Liver (tissue), 8 donors: ENCODE measurements at regions not wholly inside any gene's neighbourhood (a gene's known extent, or its start where the extent isn't known, plus 50 kb on each side); places are given as distances from the start of the nearest gene placed in this dataset.
"Not testable (repeated sequence)": the region's sequence is repeated elsewhere in the genome, so short reads cannot be mapped to it uniquely, and the experiment has no call there.

Experiments
- DNase-seq: peaks from one replicate; pipeline ENCODE4 v3.0.0-alpha.2; 2017; ENCODE audit warnings: low spot score
- H3K27ac ChIP-seq, 2 donors: one replicate each; pipeline ENCODE4 v1.7.0; 2013; ENCODE audit warnings: inconsistent platforms in 2 of 2, low read length in 2 of 2, control low read depth in 1 of 2, low read depth in 1 of 2, mild to moderate bottlenecking in 1 of 2
- H3K27me3 ChIP-seq, 4 donors: one replicate each; pipeline versions ENCODE4 v1.6.1 to v1.7.0; 2013; ENCODE audit warnings: low read length in 3 of 4, inconsistent platforms in 1 of 4, mild to moderate bottlenecking in 1 of 4, moderate library complexity in 1 of 4; ENCODE audit not compliant: control insufficient read depth in 4 of 4, insufficient read depth in 4 of 4
- H3K36me3 ChIP-seq, 4 donors: one replicate each; pipeline versions ENCODE4 v1.6.1 to v1.7.0; 2013; ENCODE audit warnings: low read length in 3 of 4, mild to moderate bottlenecking in 3 of 4, low read depth in 1 of 4, moderate library complexity in 1 of 4; ENCODE audit not compliant: control insufficient read depth in 4 of 4, insufficient read depth in 3 of 4
- H3K4me1 ChIP-seq, 4 donors: one replicate each; pipeline versions ENCODE4 v1.6.1 to v1.7.0; 2013; ENCODE audit warnings: low read length in 3 of 4, mild to moderate bottlenecking in 3 of 4, moderate library complexity in 1 of 4; ENCODE audit not compliant: control insufficient read depth in 4 of 4, insufficient read depth in 4 of 4
- H3K4me3 ChIP-seq, 3 donors: one replicate each; pipeline versions ENCODE4 v1.6.1 to v1.7.0; 2013; ENCODE audit warnings: low read length in 3 of 3, control low read depth in 1 of 3, low read depth in 1 of 3, mild to moderate bottlenecking in 1 of 3
- H3K9ac ChIP-seq, 2 donors: one replicate each; pipeline ENCODE4 v1.7.0; 2013; ENCODE audit warnings: low read length in 2 of 2, mild to moderate bottlenecking in 2 of 2, moderate library complexity in 2 of 2, control low read depth in 1 of 2, low read depth in 1 of 2
- H3K9me3 ChIP-seq, 4 donors: one replicate each; pipeline versions ENCODE4 v1.6.1 to v1.7.0; 2013; ENCODE audit warnings: low read length in 3 of 4; ENCODE audit not compliant: control insufficient read depth in 4 of 4
- ATF3 ChIP-seq: IDR thresholded peaks from 2 replicates; pipeline ENCODE4 v1.6.1; 2016; ENCODE audit warnings: antibody characterized with exemption
- CTCF ChIP-seq: fragments of 150-350 bp; IDR thresholded peaks from 2 replicates; pipeline ENCODE4 v1.5.1; 2017; ENCODE audit warnings: improper control_type of control experiment, low read depth, low read length; ENCODE audit not compliant: missing input control
- EGR1 ChIP-seq, 2 donors: IDR thresholded peaks; 2 replicates each; pipeline ENCODE4 v1.6.1; 2016 to 2018; ENCODE audit warnings: antibody characterized with exemption in 2 of 2, low read depth in 2 of 2
- FOXA1 ChIP-seq: IDR thresholded peaks from 2 replicates; pipeline ENCODE4 v1.6.1; 2016; ENCODE audit warnings: antibody characterized with exemption
- FOXA2 ChIP-seq: IDR thresholded peaks from 2 replicates; pipeline ENCODE4 v1.6.1; 2016; ENCODE audit warnings: antibody characterized with exemption
- GABPA ChIP-seq, 2 donors: IDR thresholded peaks in 1 of 2; conservative IDR thresholded peaks in 1 of 2; 2 replicates each; pipeline ENCODE4 v1.6.1; 2016; ENCODE audit warnings: antibody characterized with exemption in 2 of 2, mild to moderate bottlenecking in 1 of 2, moderate library complexity in 1 of 2
- HNF4A ChIP-seq, 2 donors: conservative IDR thresholded peaks; 2 replicates each; pipeline ENCODE4 v1.6.1; 2016; ENCODE audit warnings: antibody characterized with exemption in 2 of 2, mild to moderate bottlenecking in 2 of 2
- HNF4G ChIP-seq: IDR thresholded peaks from 2 replicates; pipeline ENCODE4 v1.6.1; 2016; ENCODE audit warnings: antibody characterized with exemption
- JUND ChIP-seq, 2 donors: IDR thresholded peaks; 2 replicates each; pipeline ENCODE4 v1.6.1; 2016; ENCODE audit warnings: antibody characterized with exemption in 2 of 2
- MAX ChIP-seq: IDR thresholded peaks from 2 replicates; pipeline ENCODE4 v1.6.1; 2016; ENCODE audit warnings: antibody characterized with exemption
- NR2F2 ChIP-seq: IDR thresholded peaks from 2 replicates; pipeline ENCODE4 v1.6.1; 2016; ENCODE audit warnings: antibody characterized with exemption
- RAD21 ChIP-seq, 2 donors: IDR thresholded peaks; 2 replicates each; pipeline ENCODE4 v1.6.1; 2016; ENCODE audit warnings: antibody characterized with exemption in 2 of 2, mild to moderate bottlenecking in 2 of 2
- REST ChIP-seq: IDR thresholded peaks from 2 replicates; pipeline ENCODE4 v1.6.1; 2016; ENCODE audit warnings: antibody characterized with exemption, mild to moderate bottlenecking
- RXRA ChIP-seq, 2 donors: IDR thresholded peaks; 2 replicates each; pipeline ENCODE4 v1.6.1; 2017 to 2018; ENCODE audit warnings: antibody characterized with exemption in 2 of 2, mild to moderate bottlenecking in 1 of 2
- SP1 ChIP-seq: IDR thresholded peaks from 2 replicates; pipeline ENCODE4 v1.6.1; 2018; ENCODE audit warnings: antibody characterized with exemption, mild to moderate bottlenecking
- TAF1 ChIP-seq: conservative IDR thresholded peaks from 2 replicates; pipeline ENCODE4 v1.6.1; 2016; ENCODE audit warnings: antibody characterized with exemption, mild to moderate bottlenecking
- YY1 ChIP-seq: IDR thresholded peaks from 2 replicates; pipeline ENCODE4 v1.6.1; 2016; ENCODE audit warnings: antibody characterized with exemption, mild to moderate bottlenecking
- ZBTB33 ChIP-seq: IDR thresholded peaks from 2 replicates; pipeline ENCODE4 v1.6.1; 2016; ENCODE audit warnings: antibody characterized with exemption
- WGBS: extraction: QIAGEN DNeasy Blood & Tissue Kit; methylation state at CpG from one replicate; pipeline ENCODE4 v1.1.7; 2013; 5-methylcytosine and 5-hydroxymethylcytosine counted together
- donor health status: healthy.
- donor health status: healthy.
- donor health status: healthy.
- donor health status: healthy.
- donor health status: healthy.

- H3K36me3 ChIP-seq, DNase-seq, H3K9ac ChIP-seq, H3K27me3 ChIP-seq, H3K9me3 ChIP-seq, H3K4me3 ChIP-seq, H3K4me1 ChIP-seq, H3K27ac ChIP-seq: not testable (repeated sequence)
- 84% methylated on average over 3 of the region's 3 CpGs for WGBS
These were observed 164.6 kb downstream of the AHSP start for GRCh38 chr16:31692338-31692737.

- H3K27ac ChIP-seq: no peak overlapping the region
- H3K4me1 ChIP-seq: peaks cover 0 to 5% (median 3%) of the 10 kb centered on the region in 4 donors
- TF ChIP-seq GABPA (IDR thresholded peaks at IDR 0.05 in 1 of 2, conservative IDR thresholded peaks at IDR 0.05 in 1 of 2) (no peak), RAD21 (IDR thresholded peaks at IDR 0.05) (no peak), FOXA1 (no peak), JUND (IDR thresholded peaks at IDR 0.05) (no peak), YY1 (no peak), REST (no peak), HNF4A (conservative IDR thresholded peaks at IDR 0.05) (no peak), TAF1 (no peak), RXRA (IDR thresholded peaks at IDR 0.05) (no peak), ZBTB33 (no peak), EGR1 (IDR thresholded peaks at IDR 0.05; ENCODE audit: low read depth in 2 of 2) (no peak), SP1 (no peak), ATF3 (no peak), NR2F2 (no peak), FOXA2 (no peak), CTCF (no peak), HNF4G (no peak), MAX (no peak)
- H3K27me3 ChIP-seq: no peaks in the 10 kb centered on the region
- WGBS: 91% methylated on average over 6 of the region's 6 CpGs
- H3K9ac ChIP-seq: no peak overlapping the region
- H3K4me3 ChIP-seq: no peak overlapping the region
- H3K36me3 ChIP-seq: no peaks in the 10 kb centered on the region
- no peaks in the 10 kb centered on the region for H3K9me3 ChIP-seq
- DNase-seq: no peak
These were observed 166.0 kb downstream of the AHSP start for GRCh38 chr16:31693733-31694132.
